SU-DHL-6 (cell line): ENCODE measurements at regions not wholly inside any gene's neighbourhood (a gene's known extent, or its start where the extent isn't known, plus 50 kb on each side); places are given as distances from the start of the nearest gene placed in this dataset.

Experiments used
- H2AFZ ChIP-seq: fragments of 200-600 bp; sonication (generic); 2 replicates; pipeline ENCODE4 v1.6.1; 2014; ENCODE audit warnings: low read depth, mild to moderate bottlenecking, moderate library complexity, mixed read lengths, antibody characterized with exemption, low read length; ENCODE audit not compliant: severe bottlenecking
- H3F3A ChIP-seq: fragments of 200-600 bp; shearing (Covaris generic); 2 replicates; pipeline ENCODE4 v1.6.0; 2016; ENCODE audit warnings: antibody characterized with exemption, mild to moderate bottlenecking; ENCODE audit not compliant: insufficient read depth
- H3K27ac ChIP-seq: fragments of 200-600 bp; sonication (generic); 2 replicates; pipeline ENCODE4 v1.5.1; 2016; ENCODE audit warnings: low read depth, mild to moderate bottlenecking, low read length, moderate library complexity, mixed read lengths
- H3K27me3 ChIP-seq: fragments of 200-600 bp; sonication (generic), shearing (Covaris generic); 2 replicates; pipeline ENCODE4 v1.6.0; 2014; ENCODE audit warnings: mild to moderate bottlenecking, low read length
- H3K36me3 ChIP-seq: fragments of 200-600 bp; sonication (generic); 2 replicates; pipeline ENCODE4 v1.6.1; 2014; ENCODE audit warnings: mild to moderate bottlenecking, low read length, mixed read lengths
- H3K4me2 ChIP-seq: fragments of 300-600, 200-600 bp; shearing (Covaris generic), sonication (generic); 2 replicates; pipeline ENCODE4 v1.6.0; 2014; ENCODE audit warnings: low read length, low read depth, mild to moderate bottlenecking; ENCODE audit not compliant: poor library complexity, severe bottlenecking
- H3K4me3 ChIP-seq: fragments of 200-600 bp; sonication (generic); 2 replicates; pipeline ENCODE4 v1.5.1; 2014; ENCODE audit warnings: antibody characterized with exemption, low read length, mild to moderate bottlenecking, mixed read lengths; ENCODE audit not compliant: insufficient read depth, poor library complexity, severe bottlenecking
- H3K79me2 ChIP-seq: fragments of 200-600 bp; sonication (generic); 2 replicates; pipeline ENCODE4 v1.6.1; 2014; ENCODE audit warnings: mild to moderate bottlenecking, low read length, moderate library complexity; ENCODE audit not compliant: insufficient read depth
- H3K9ac ChIP-seq: fragments of 200-600 bp; sonication (generic); 2 replicates; pipeline ENCODE4 v1.7.0; 2014; ENCODE audit warnings: mild to moderate bottlenecking, low read length
- H3K9me2 ChIP-seq: fragments of 200-600 bp; sonication (generic); replicated peaks from 2 replicates; pipeline ENCODE4 v1.6.1; 2014; ENCODE audit warnings: low read length; ENCODE audit not compliant: insufficient read depth
- H3K9me3 ChIP-seq: fragments of 200-600 bp; sonication (generic); 2 replicates; pipeline ENCODE4 v1.6.1; 2014; ENCODE audit warnings: low read length, mixed read lengths; ENCODE audit not compliant: insufficient read depth
- H4K20me1 ChIP-seq: fragments of 200-600 bp; sonication (generic); 2 replicates; pipeline ENCODE4 v1.6.1; 2014; ENCODE audit warnings: low read depth, mild to moderate bottlenecking, antibody characterized with exemption, low read length, moderate library complexity, mixed read lengths
- CTCF ChIP-seq: fragments of 200-600 bp; sonication (generic); IDR thresholded peaks from one replicate; pipeline ENCODE4 v1.5.1; 2017; ENCODE audit warnings: antibody characterized with exemption, mild to moderate bottlenecking, low read length, moderate library complexity; ENCODE audit not compliant: insufficient read depth, poor library complexity, severe bottlenecking
- EZH2phosphoT487 ChIP-seq: fragments of 200-600 bp; sonication (generic), shearing (Covaris generic); conservative IDR thresholded peaks from 2 replicates; pipeline ENCODE4 v1.6.1; 2018; ENCODE audit warnings: mild to moderate bottlenecking, antibody characterized with exemption, low read length, moderate library complexity, mixed read lengths

DNA sequence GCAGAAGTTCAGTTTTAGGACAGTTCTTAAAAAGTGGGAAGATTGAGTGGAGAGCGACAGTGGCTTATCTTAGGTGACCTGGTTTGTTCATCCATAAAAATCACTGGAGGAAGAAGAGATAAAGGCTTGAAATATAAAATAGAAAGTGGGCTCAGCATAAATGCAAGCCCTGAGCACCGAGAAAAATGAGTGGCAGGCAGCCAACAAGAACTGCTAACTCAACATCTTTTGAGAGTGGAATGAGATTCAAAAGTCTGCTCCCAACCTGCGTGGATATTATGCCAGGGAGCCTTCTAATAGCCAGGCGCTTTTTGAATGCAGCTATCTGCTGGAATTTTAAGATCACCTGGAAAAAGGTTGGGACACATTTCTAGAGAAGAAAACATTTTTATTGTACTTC, 666.5 kb downstream of the FLRT2 start:
- H3K4me3 ChIP-seq: no peak overlapping the region
- H3K9me3 ChIP-seq: no peaks in the 10 kb centered on the region
- H3K9ac ChIP-seq: no peak overlapping the region
- H3K27ac ChIP-seq: no peak overlapping the region
- no peaks in the 10 kb centered on the region for H3K9me2 ChIP-seq
- no peaks in the 10 kb centered on the region for H3K27me3 ChIP-seq
- no peak overlapping the region for H2AFZ ChIP-seq
- no peak overlapping the region for H3K4me2 ChIP-seq
- TF ChIP-seq CTCF (no peak), EZH2phosphoT487 (no peak)
- no peaks in the 10 kb centered on the region for H3K79me2 ChIP-seq
- H3F3A ChIP-seq: no peaks in the 10 kb centered on the region
- H4K20me1 ChIP-seq: no peaks in the 10 kb centered on the region
- H3K36me3 ChIP-seq: no peaks in the 10 kb centered on the region

DNA sequence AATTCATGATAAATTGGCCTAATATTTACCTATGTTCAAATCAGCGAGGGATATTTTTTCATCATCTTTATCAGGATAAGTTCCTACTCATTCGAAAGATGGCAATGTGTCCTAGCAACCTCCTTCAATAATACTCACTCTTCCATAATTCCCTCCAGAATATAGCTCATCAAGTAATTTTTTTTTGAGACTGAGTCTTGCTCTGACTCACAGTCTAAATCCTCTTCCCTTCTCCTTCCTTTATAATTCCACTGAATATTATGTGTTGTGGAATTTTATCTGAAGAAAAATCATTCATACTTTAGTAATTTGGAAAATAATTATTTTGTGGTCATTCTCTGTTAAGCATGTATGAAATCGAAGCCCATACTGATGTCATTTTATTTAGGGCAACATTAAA, 663.8 kb downstream of the FLRT2 start:
- Histone ChIP-seq H3K9me2 (no peaks in the 10 kb centered on the region), H3K79me2 (no peaks in the 10 kb centered on the region), H3K4me2 (no peak overlapping the region), H3F3A (no peaks in the 10 kb centered on the region), H3K27me3 (no peaks in the 10 kb centered on the region), H4K20me1 (no peaks in the 10 kb centered on the region), H3K4me3 (no peak overlapping the region), H2AFZ (no peak overlapping the region), H3K9me3 (no peaks in the 10 kb centered on the region), H3K9ac (no peak overlapping the region), H3K27ac (no peak overlapping the region), H3K36me3 (no peaks in the 10 kb centered on the region)
- no peak for TF ChIP-seq EZH2phosphoT487
- no peak for TF ChIP-seq CTCF

- Histone ChIP-seq H3K36me3 (no peaks in the 10 kb centered on the region), H3K9me3 (0 out of 2 replicates have a peak, but pooled peaks cover 3% of the 10 kb centered on the region), H3K4me2 (no peak overlapping the region), H3K27ac (no peak overlapping the region), H2AFZ (no peak overlapping the region), H3F3A (no peaks in the 10 kb centered on the region), H3K27me3 (no peaks in the 10 kb centered on the region), H3K9ac (no peak overlapping the region), H3K79me2 (no peaks in the 10 kb centered on the region), H3K9me2 (no peaks in the 10 kb centered on the region), H3K4me3 (no peak overlapping the region), H4K20me1 (no peaks in the 10 kb centered on the region)
- TF ChIP-seq EZH2phosphoT487 (no peak), CTCF (no peak)
These were observed 650.0 kb downstream of the FLRT2 start for GRCh38 chr14:86179980-86180379.
